HCT116 (cell line): ENCODE measurements at regions not wholly inside any gene's neighbourhood (a gene's known extent, or its start where the extent isn't known, plus 50 kb on each side); places are given as distances from the start of the nearest gene placed in this dataset.

Experiments used
- ATAC-seq: fragments of 200-7000 bp; cut with Tn5 transposase; 2 replicates; pipeline ENCODE4 v1.9.1; 2020; ENCODE audit warnings: mild to moderate bottlenecking, moderate library complexity
- BruUV-seq: library from RNA; stranded (reverse); fragments of 400-500 nt; replicated peaks from 2 replicates; lab custom pipeline; 2021; lab: Mats Ljungman, UMichigan
- CTCF ChIA-PET: fragments of 300-600 bp; sonication (Branson Sonifier 250); formaldehyde crosslinking; loops from one replicate; lab custom pipeline; 2021; ENCODE audit warnings: antibody characterized with exemption; lab: Charles Lee
- POLR2A ChIA-PET: fragments of 300-600, 350-600 bp; sonication (Branson Sonifier 250); formaldehyde crosslinking; loops from one replicate; lab custom pipeline; 2021; ENCODE audit warnings: antibody characterized with exemption; lab: Charles Lee
- RAD21 ChIA-PET, 2 experiments: fragments of 300-600 bp; sonication (Branson Sonifier 250); formaldehyde crosslinking; loops; one replicate each; lab custom pipeline; 2023; ENCODE audit warnings: low total read pairs in 2 of 2; ENCODE audit not compliant: uncharacterized antibody in 2 of 2, unreplicated experiment in 2 of 2, low non-redundant PET in 1 of 2; lab: Charles Lee
- DNase-seq: peaks from one replicate; pipeline ENCODE4 v3.0.0-alpha.2; 2010; ENCODE audit warnings: low read depth, low spot score
- H2AFZ ChIP-seq: fragments of 200-600 bp; shearing (Covaris generic), sonication (generic); 2 replicates; pipeline ENCODE4 v1.6.1; 2017; ENCODE audit warnings: low read depth, mixed run types, mixed read lengths, antibody characterized with exemption, low read length; ENCODE audit not compliant: poor library complexity, severe bottlenecking
- H3K27ac ChIP-seq: 2 replicates; pipeline ENCODE4 v1.5.1; 2012; ENCODE audit warnings: low read depth, low read length
- H3K27me3 ChIP-seq: fragments of 200-600 bp; sonication (generic); 2 replicates; pipeline ENCODE4 v1.6.1; 2016; ENCODE audit warnings: mixed run types, low read length, mixed read lengths; ENCODE audit not compliant: insufficient read depth
- H3K36me3 ChIP-seq, 2 experiments: fragments of 200-500 bp in 1 of 2; fragments of 200-600 bp in 1 of 2; sonication (Bioruptor generic) in 1 of 2; sonication (generic) in 1 of 2; 2 replicates each; pipeline versions ENCODE4 v1.5.1 to v1.6.1; 2014 to 2016; ENCODE audit warnings: low read length in 2 of 2, inconsistent platforms in 1 of 2, mixed read lengths in 1 of 2, mixed run types in 1 of 2; ENCODE audit not compliant: insufficient read depth in 2 of 2, control insufficient read depth in 1 of 2
- H3K4me1 ChIP-seq, 2 experiments: fragments of 200-600 bp in 1 of 2; sonication (generic) in 1 of 2; 2 replicates each; pipeline versions ENCODE4 v1.5.1 to v1.6.1; 2012 to 2017; ENCODE audit warnings: low read length in 2 of 2, inconsistent platforms in 1 of 2, mild to moderate bottlenecking in 1 of 2, mixed read lengths in 1 of 2, mixed run types in 1 of 2, moderate library complexity in 1 of 2; ENCODE audit not compliant: insufficient read depth in 2 of 2, control insufficient read depth in 1 of 2
- H3K4me2 ChIP-seq: fragments of 200-600 bp; sonication (generic); 2 replicates; pipeline ENCODE4 v1.6.1; 2017; ENCODE audit warnings: mixed run types, low read length, mixed read lengths
- H3K4me3 ChIP-seq, 2 experiments: fragments of 200-600 bp in 1 of 2; sonication (generic) in 1 of 2; replicated peaks in 1 of 2; 2 replicates each; pipeline ENCODE4 v1.5.1; 2011 to 2016; ENCODE audit warnings: low read length in 2 of 2, control low read depth in 1 of 2, low read depth in 1 of 2, mild to moderate bottlenecking in 1 of 2, mixed read lengths in 1 of 2, mixed run types in 1 of 2
- H3K79me2 ChIP-seq: fragments of 200-600 bp; sonication (generic); 2 replicates; pipeline ENCODE4 v1.6.1; 2017; ENCODE audit warnings: mild to moderate bottlenecking, mixed run types, low read length, moderate library complexity, mixed read lengths; ENCODE audit not compliant: insufficient read depth
- H3K9ac ChIP-seq: fragments of 200-600 bp; sonication (generic); 2 replicates; pipeline ENCODE4 v1.6.1; 2016; ENCODE audit warnings: low read length, mixed read lengths
- H3K9me2 ChIP-seq: fragments of 200-600 bp; sonication (generic), shearing (Covaris generic); 2 replicates; pipeline ENCODE4 v1.6.1; 2017; ENCODE audit warnings: mixed run types, mild to moderate bottlenecking, moderate library complexity; ENCODE audit not compliant: insufficient read depth
- H3K9me3 ChIP-seq, 2 experiments: fragments of 200-500 bp in 1 of 2; fragments of 200-600 bp in 1 of 2; sonication (Bioruptor generic) in 1 of 2; sonication (generic) in 1 of 2; 2 replicates each; pipeline ENCODE4 v1.6.1; 2014 to 2017; ENCODE audit warnings: low read length in 2 of 2, mixed read lengths in 2 of 2, inconsistent platforms in 1 of 2, low read depth in 1 of 2, mild to moderate bottlenecking in 1 of 2, mixed run types in 1 of 2, moderate library complexity in 1 of 2; ENCODE audit not compliant: control insufficient read depth in 1 of 2, insufficient read depth in 1 of 2
- H4K20me1 ChIP-seq: fragments of 200-600 bp; sonication (generic), shearing (Covaris generic); 2 replicates; pipeline ENCODE4 v1.6.1; 2017; ENCODE audit warnings: mixed run types, mild to moderate bottlenecking, moderate library complexity; ENCODE audit not compliant: insufficient read depth
- ATF3 ChIP-seq: IDR thresholded peaks from 2 replicates; pipeline ENCODE4 v1.6.1; 2012
- CBX3 ChIP-seq: IDR thresholded peaks from 2 replicates; pipeline ENCODE4 v1.6.1; 2012; ENCODE audit warnings: low read depth
- CEBPB ChIP-seq: IDR thresholded peaks from 2 replicates; pipeline ENCODE4 v1.6.1; 2012; ENCODE audit warnings: low read depth
- EGR1 ChIP-seq: IDR thresholded peaks from 2 replicates; pipeline ENCODE4 v1.6.1; 2012; ENCODE audit warnings: low read depth
- ELF1 ChIP-seq: IDR thresholded peaks from 2 replicates; pipeline ENCODE4 v1.6.1; 2012; ENCODE audit warnings: low read depth, borderline replicate concordance
- EZH2 ChIP-seq: fragments of 200-600 bp; sonication (generic); IDR thresholded peaks from 2 replicates; pipeline ENCODE4 v1.6.1; 2017; ENCODE audit warnings: antibody characterized with exemption, mixed run types
- EZH2phosphoT487 ChIP-seq: fragments of 200-600 bp; IDR thresholded peaks from 2 replicates; pipeline ENCODE4 v1.6.1; 2018; ENCODE audit warnings: antibody characterized with exemption, borderline replicate concordance
- FOSL1 ChIP-seq: IDR thresholded peaks from 2 replicates; pipeline ENCODE4 v1.6.1; 2012; ENCODE audit warnings: low read depth
- JUND ChIP-seq: IDR thresholded peaks from 2 replicates; pipeline ENCODE4 v1.6.1; 2012
- POLR2A ChIP-seq: IDR thresholded peaks from 2 replicates; pipeline ENCODE4 v1.7.0; 2011; ENCODE audit warnings: borderline replicate concordance; ENCODE audit not compliant: insufficient read depth, insufficient read length; ENCODE audit errors: extremely low read depth
- POLR2AphosphoS5 ChIP-seq: IDR thresholded peaks from 2 replicates; pipeline ENCODE4 v1.6.1; 2011; ENCODE audit warnings: mild to moderate bottlenecking, low read depth, low read length, moderate library complexity
- RAD21 ChIP-seq: IDR thresholded peaks from 2 replicates; pipeline ENCODE4 v1.6.1; 2012; ENCODE audit warnings: low read depth, mild to moderate bottlenecking
- REST ChIP-seq: IDR thresholded peaks from 2 replicates; pipeline ENCODE4 v1.6.1; 2012; ENCODE audit warnings: low read depth
- SIN3A ChIP-seq: IDR thresholded peaks from 2 replicates; pipeline ENCODE4 v1.6.1; 2012; ENCODE audit warnings: low read depth
- SP1 ChIP-seq: IDR thresholded peaks from 2 replicates; pipeline ENCODE4 v1.6.1; 2012; ENCODE audit warnings: low read depth
- SRF ChIP-seq: IDR thresholded peaks from 2 replicates; pipeline ENCODE4 v1.6.1; 2012; ENCODE audit warnings: low read depth
- TCF7L2 ChIP-seq: IDR thresholded peaks from 2 replicates; pipeline ENCODE4 v1.7.0; 2011; ENCODE audit warnings: borderline replicate concordance, inconsistent platforms; ENCODE audit not compliant: insufficient read depth, insufficient read length; ENCODE audit errors: extremely low read depth
- YY1 ChIP-seq: IDR thresholded peaks from 2 replicates; pipeline ENCODE4 v1.6.1; 2011; ENCODE audit warnings: low read length, low read depth, moderate library complexity, mild to moderate bottlenecking; ENCODE audit not compliant: insufficient replicate concordance; ENCODE audit errors: extremely low read depth
- ZFX ChIP-seq: fragments of 450-650 bp; IDR thresholded peaks from 2 replicates; pipeline ENCODE4 v1.6.1; 2017
- ZNF274 ChIP-seq: fragments of 200-500 bp; sonication (Bioruptor generic); IDR thresholded peaks from 2 replicates; pipeline ENCODE4 v1.6.1; 2014; ENCODE audit warnings: mild to moderate bottlenecking, low read depth, low read length, inconsistent platforms
- intact Hi-C: fragments of 100-400 bp; cut with micrococcal nuclease; formaldehyde crosslinking; loops from 2 replicates; pipeline ENCODE4 v1.10.0; 2022
- TF ChIP-seq, protein P1 (sequence below): IDR thresholded peaks from 2 replicates; pipeline ENCODE4 v1.6.1; 2012

- TF ChIP-seq REST (no peak), SIN3A (no peak), EGR1 (no peak), CEBPB (no peak), CBX3 (no peak), JUND (no peak), TCF7L2 (no peak)
- TF ChIP-seq, all 23 proteins: peak for 0
Observed at GRCh38 chr6:120622127-120622631, 712.1 kb downstream of the TBC1D32 start (continued).

DNA sequence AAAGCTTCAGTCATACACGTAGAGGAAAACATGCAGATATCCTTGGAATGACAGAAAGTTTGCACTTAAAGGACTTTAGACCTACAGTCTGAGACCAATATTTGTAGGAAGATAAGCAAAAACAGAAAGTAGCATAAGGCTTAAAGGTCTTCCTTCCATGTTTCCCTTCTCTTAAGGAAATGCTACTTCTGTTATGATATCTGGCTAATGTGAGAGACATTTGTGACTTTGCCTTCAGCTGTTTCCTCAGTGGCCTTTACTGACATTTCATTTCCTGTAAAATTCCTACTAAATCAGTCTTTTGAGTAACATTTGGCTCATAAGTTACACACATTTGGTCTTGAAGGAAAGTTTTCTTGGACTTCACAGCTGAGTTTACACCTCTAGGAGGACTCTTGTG lies 713.4 kb downstream of the TBC1D32 start:
- H3K4me1 ChIP-seq = no peaks in the 10 kb centered on the region
- DNase-seq = no peak
- H3K79me2 ChIP-seq = no peaks in the 10 kb centered on the region
- H3K9me3 ChIP-seq = no peaks in the 10 kb centered on the region
- no peak overlapping the region for H3K27ac ChIP-seq
- no TSS peak for BruUV-seq
- CTCF ChIA-PET = no interaction called here
- no peak overlapping the region for H3K4me3 ChIP-seq
- H4K20me1 ChIP-seq = no peaks in the 10 kb centered on the region
- RAD21 ChIA-PET = no interaction called here
- H2AFZ ChIP-seq = no peak overlapping the region
- H3K4me2 ChIP-seq = no peak overlapping the region
- POLR2A ChIA-PET = no interaction called here
- H3K9ac ChIP-seq = no peak overlapping the region
- no peak for ATAC-seq
- no peaks in the 10 kb centered on the region for H3K9me2 ChIP-seq
- intact Hi-C loops = no loop called here
- no peak for TF ChIP-seq ZNF274
- no peak for TF ChIP-seq CBX3
- TF ChIP-seq EZH2phosphoT487 = no peak
- TF ChIP-seq, protein P1, sequence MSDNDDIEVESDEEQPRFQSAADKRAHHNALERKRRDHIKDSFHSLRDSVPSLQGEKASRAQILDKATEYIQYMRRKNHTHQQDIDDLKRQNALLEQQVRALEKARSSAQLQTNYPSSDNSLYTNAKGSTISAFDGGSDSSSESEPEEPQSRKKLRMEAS = no peak
- TF ChIP-seq REST = no peak
- TF ChIP-seq RAD21 = no peak
- no peak for TF ChIP-seq ZFX
- TF ChIP-seq ATF3 = no peak
- TF ChIP-seq YY1 = no peak
- no peak for TF ChIP-seq SP1
- no peak for TF ChIP-seq ELF1
- no peak for TF ChIP-seq SRF
- no peak for TF ChIP-seq JUND
- no peak for TF ChIP-seq POLR2A
- no peak for TF ChIP-seq POLR2AphosphoS5
- TF ChIP-seq FOSL1 = no peak
- TF ChIP-seq SIN3A = no peak
- no peak for TF ChIP-seq EZH2
- no peak for TF ChIP-seq EGR1
- TF ChIP-seq CEBPB = no peak
- no peaks in the 10 kb centered on the region for H3K36me3 ChIP-seq
- H3K27me3 ChIP-seq = no peaks in the 10 kb centered on the region
